Caco-2 (cell line): ENCODE measurements at regions not wholly inside any gene's neighbourhood (a gene's known extent, or its start where the extent isn't known, plus 50 kb on each side); places are given as distances from the start of the nearest gene placed in this dataset.

Source experiments
- BruUV-seq: library from RNA; stranded (reverse); fragments of 400-500 nt; replicated peaks from 2 replicates; lab custom pipeline; 2021; lab: Mats Ljungman, UMichigan
- CTCF ChIA-PET: fragments of 300-600 bp; sonication (Branson Sonifier 250); formaldehyde crosslinking; loops from one replicate; lab custom pipeline; 2022; ENCODE audit warnings: antibody characterized with exemption; lab: Charles Lee
- POLR2A ChIA-PET: fragments of 300-600 bp; sonication (Branson Sonifier 250); formaldehyde crosslinking; loops from one replicate; lab custom pipeline; 2022; ENCODE audit warnings: antibody characterized with exemption; lab: Charles Lee
- DNase-seq, 2 experiments: peaks; one replicate each; pipeline versions ENCODE4 v3.0.0 to v3.0.0-alpha.2; 2020 to 2022
- H3K27me3 ChIP-seq: replicated peaks from 2 replicates; pipeline ENCODE4 v1.6.0; 2011; ENCODE audit warnings: low read length; ENCODE audit not compliant: control insufficient read depth, insufficient read depth
- H3K36me3 ChIP-seq: 2 replicates; pipeline ENCODE4 v1.5.1; 2011; ENCODE audit warnings: low read length; ENCODE audit not compliant: control insufficient read depth, insufficient read depth
- H3K4me1 ChIP-seq: fragments of 250-450 bp; sonication (Bioruptor Pico); 2 replicates; pipeline ENCODE4 v1.5.1; 2020; ENCODE audit warnings: mild to moderate bottlenecking
- H3K4me3 ChIP-seq: 2 replicates; pipeline ENCODE4 v1.5.1; 2011; ENCODE audit warnings: low read depth, mild to moderate bottlenecking, control low read depth, low read length
- H3K9me3 ChIP-seq: fragments of 250-450 bp; sonication (Bioruptor Pico); 2 replicates; pipeline ENCODE4 v1.5.1; 2020; ENCODE audit warnings: mild to moderate bottlenecking, moderate library complexity
- H3K27ac Mint-ChIP-seq: one replicate; pipeline ENCODE4 v1.8.0; 2022; ENCODE audit warnings: mixed read lengths; ENCODE audit not compliant: unreplicated experiment
- H3K27me3 Mint-ChIP-seq: one replicate; pipeline ENCODE4 v1.8.0; 2022; ENCODE audit warnings: mixed read lengths; ENCODE audit not compliant: insufficient read depth, unreplicated experiment
- H3K36me3 Mint-ChIP-seq: one replicate; pipeline ENCODE4 v1.8.0; 2022; ENCODE audit warnings: mild to moderate bottlenecking, mixed read lengths; ENCODE audit not compliant: insufficient read depth, unreplicated experiment
- H3K4me1 Mint-ChIP-seq: one replicate; pipeline ENCODE4 v1.8.0; 2022; ENCODE audit warnings: low read depth, mixed read lengths; ENCODE audit not compliant: unreplicated experiment
- H3K4me3 Mint-ChIP-seq: one replicate; pipeline ENCODE4 v1.8.0; 2022; ENCODE audit warnings: mild to moderate bottlenecking, moderate library complexity, mixed read lengths; ENCODE audit not compliant: unreplicated experiment
- H3K9me3 Mint-ChIP-seq: one replicate; pipeline ENCODE4 v1.8.0; 2022; ENCODE audit warnings: mixed read lengths; ENCODE audit not compliant: unreplicated experiment
- CTCF ChIP-seq, 2 experiments: fragments of 200-600 bp in 1 of 2; IDR thresholded peaks; 1 replicate in 1 of 2; 2 replicates in 1 of 2; pipeline versions ENCODE4 v1.5.1 to v1.8.0; 2011 to 2022; ENCODE audit warnings: antibody characterized with exemption in 1 of 2, control low read depth in 1 of 2, inconsistent platforms in 1 of 2, low read depth in 1 of 2, low read length in 1 of 2, mild to moderate bottlenecking in 1 of 2, moderate library complexity in 1 of 2; ENCODE audit not compliant: insufficient read depth in 1 of 2, severe bottlenecking in 1 of 2, unreplicated experiment in 1 of 2
- intact Hi-C: fragments of 100-400 bp; cut with micrococcal nuclease; formaldehyde crosslinking; loops from one replicate; pipeline ENCODE4 v1.10.0; 2022; ENCODE audit not compliant: unreplicated experiment

GRCh38 chr6:147674099-147674498, 165.6 kb downstream of the SAMD5 start:
- H3K27ac Mint-ChIP-seq: no peak overlapping the region
- H3K4me3 Mint-ChIP-seq: no peak overlapping the region
- H3K36me3 Mint-ChIP-seq: peaks cover 6% of the 10 kb centered on the region
- CTCF ChIA-PET: no interaction called here
- no peak for TF ChIP-seq CTCF (IDR thresholded peaks at IDR 0.05; ENCODE audit: insufficient read depth in 1 of 2, low read depth in 1 of 2, low read length in 1 of 2, severe bottlenecking in 1 of 2, unreplicated experiment in 1 of 2)
- H3K4me3 ChIP-seq: no peak overlapping the region
- no TSS peak for BruUV-seq
- no peaks in the 10 kb centered on the region for H3K27me3 Mint-ChIP-seq
- DNase-seq: no peak
- no peaks in the 10 kb centered on the region for H3K4me1 Mint-ChIP-seq
- no peaks in the 10 kb centered on the region for H3K4me1 ChIP-seq
- intact Hi-C loops: no loop called here
- POLR2A ChIA-PET: no interaction called here
- H3K9me3 ChIP-seq: no peaks in the 10 kb centered on the region
- H3K27me3 ChIP-seq: no peaks in the 10 kb centered on the region
- no peaks in the 10 kb centered on the region for H3K36me3 ChIP-seq
- peaks cover 18% of the 10 kb centered on the region for H3K9me3 Mint-ChIP-seq

GRCh38 chr6:147674794-147675193, 166.3 kb downstream of the SAMD5 start:
- ChIA-PET CTCF (no interaction called here), POLR2A (no interaction called here)
- DNase-seq: no peak
- Mint-ChIP-seq H3K4me3 (no peak overlapping the region), H3K36me3 (peaks cover 1% of the 10 kb centered on the region), H3K27me3 (no peaks in the 10 kb centered on the region), H3K4me1 (no peaks in the 10 kb centered on the region), H3K9me3 (peaks cover 14% of the 10 kb centered on the region), H3K27ac (no peak overlapping the region)
- no TSS peak for BruUV-seq
- H3K4me1 ChIP-seq: no peaks in the 10 kb centered on the region
- H3K4me3 ChIP-seq: no peak overlapping the region
- H3K27me3 ChIP-seq: no peaks in the 10 kb centered on the region
- no peaks in the 10 kb centered on the region for H3K36me3 ChIP-seq
- no peak for TF ChIP-seq CTCF (IDR thresholded peaks at IDR 0.05; ENCODE audit: insufficient read depth in 1 of 2, low read depth in 1 of 2, low read length in 1 of 2, severe bottlenecking in 1 of 2, unreplicated experiment in 1 of 2)
- intact Hi-C loops: no loop called here
- no peaks in the 10 kb centered on the region for H3K9me3 ChIP-seq

- ChIA-PET CTCF (no interaction called here), POLR2A (no interaction called here)
- H3K27me3 Mint-ChIP-seq: no peaks in the 10 kb centered on the region
- peaks cover 9% of the 10 kb centered on the region for H3K9me3 Mint-ChIP-seq
- Histone ChIP-seq H3K4me3 (no peak overlapping the region), H3K4me1 (no peaks in the 10 kb centered on the region), H3K27me3 (no peaks in the 10 kb centered on the region), H3K36me3 (no peaks in the 10 kb centered on the region), H3K9me3 (no peaks in the 10 kb centered on the region)
- no peak overlapping the region for H3K27ac Mint-ChIP-seq
- intact Hi-C loops: no loop called here
- no TSS peak for BruUV-seq
- H3K4me3 Mint-ChIP-seq: no peak overlapping the region
- H3K4me1 Mint-ChIP-seq: no peaks in the 10 kb centered on the region
- H3K36me3 Mint-ChIP-seq: no peaks in the 10 kb centered on the region
- no peak for TF ChIP-seq CTCF (IDR thresholded peaks at IDR 0.05; ENCODE audit: insufficient read depth in 1 of 2, low read depth in 1 of 2, low read length in 1 of 2, severe bottlenecking in 1 of 2, unreplicated experiment in 1 of 2)
- no peak for DNase-seq
Measured at GRCh38 chr6:147675281-147675680, 166.8 kb downstream of the SAMD5 start.
